Heart right ventricle (tissue), 16 donors: ENCODE measurements at regions not wholly inside any gene's neighbourhood (a gene's known extent, or its start where the extent isn't known, plus 50 kb on each side); places are given as distances from the start of the nearest gene placed in this dataset.
"Not testable (repeated sequence)": the region's sequence is repeated elsewhere in the genome, so short reads cannot be mapped to it uniquely, and the experiment has no call there.

Experiments used
- ATAC-seq, 8 donors: fragments of 200-7000 bp; cut with Tn5 transposase; one replicate each; pipeline ENCODE4 v1.9.1; 2020; ENCODE audit warnings: mild to moderate bottlenecking in 8 of 8, moderate library complexity in 8 of 8, moderate number of reproducible peaks in 1 of 8
- DNase-seq, 2 donors: peaks; one replicate each; pipeline ENCODE4 v3.0.0-alpha.2; 2020
- H3K27ac ChIP-seq, 10 donors: fragments of 200-600 bp; sonication (generic) in 2 of 10; one replicate each; pipeline versions ENCODE4 v1.5.0 to v1.8.0; 2020 to 2022; ENCODE audit warnings: mild to moderate bottlenecking in 3 of 10
- H3K27me3 ChIP-seq, 7 donors: fragments of 200-600 bp; one replicate each; pipeline ENCODE4 v1.8.0; 2021 to 2022; ENCODE audit warnings: mild to moderate bottlenecking in 2 of 7
- H3K36me3 ChIP-seq, 9 donors: fragments of 200-600 bp; sonication (generic) in 1 of 9; one replicate each; pipeline versions ENCODE4 v1.5.0 to v1.8.0; 2020 to 2022; ENCODE audit warnings: mild to moderate bottlenecking in 2 of 9
- H3K4me1 ChIP-seq, 9 donors: fragments of 200-600 bp; sonication (generic) in 1 of 9; one replicate each; pipeline versions ENCODE4 v1.5.0 to v1.8.0; 2020 to 2022; ENCODE audit warnings: mild to moderate bottlenecking in 4 of 9
- H3K4me3 ChIP-seq, 10 donors: fragments of 200-600 bp; sonication (generic) in 2 of 10; one replicate each; pipeline versions ENCODE4 v1.5.0 to v1.8.0; 2020 to 2022; ENCODE audit warnings: mild to moderate bottlenecking in 7 of 10, moderate library complexity in 2 of 10
- H3K9me3 ChIP-seq, 11 donors: fragments of 200-600 bp in 10 of 11; sonication (generic) in 2 of 11; one replicate each; pipeline versions ENCODE4 v1.5.0 to v1.8.0; 2013 to 2022; ENCODE audit warnings: mild to moderate bottlenecking in 2 of 11, control low read depth in 1 of 11, moderate library complexity in 1 of 11
- CTCF ChIP-seq, 9 donors: fragments of 200-600 bp; sonication (generic) in 2 of 9; IDR thresholded peaks; one replicate each; pipeline versions ENCODE4 v1.5.0 to v1.8.0; 2021 to 2022; ENCODE audit warnings: antibody characterized with exemption in 9 of 9, mild to moderate bottlenecking in 5 of 9, moderate library complexity in 1 of 9
- WGBS, 2 donors: extraction: QIAGEN DNeasy Blood & Tissue Kit; methylation state at CpG; one replicate each; pipeline ENCODE4 v1.1.7; 2013; ENCODE audit warnings: inconsistent platforms in 1 of 2; 5-methylcytosine and 5-hydroxymethylcytosine counted together
- intact Hi-C, 10 donors: fragments of 100-400 bp; cut with DNase I; formaldehyde crosslinking; loops; one replicate each; pipeline versions ENCODE4 v1.11.1 to v1.14.2; 2022
- donor health status: Arrhythmogenic right ventricular cardiomyopathy.
- donor health status: ischemic (EF 13 %, LVEDD 7.1; RV severe dilation, severe dysfunction).
- donor health status: healthy with polysubstance abuse.
- donor health status: DM: no; HTN: yes; CAD: no.
- donor health status: DM: no; HTN: no; CAD: no.
- donor health status: ischemic (EF 25% LVEDD 6.9; RV normal size, moderate dysfunction).
- donor health status: ischemic (EF 25% LVEDD 5.7; RV mildly dilated, moderate dysfunction).
- donor health status: healthy.
- donor health status: DM: yes; HTN: yes; CAD: no.
- donor health status: Ischemic cardiomyopathy.
- donor health status: ischemic (EF 35%, LVEDD 5.7; RV mildly dilated, moderate dysfunction).
- donor health status: nonischemic (EF 11% LVEDD 7.7; RV severe dilation, severe dysfunction).
- donor health status: DM: yes; HTN: yes; CAD: no.
- donor health status: PGD.
- donor health status: ischemic (EF 29% LVEDD 5.4; RV normal size, mild dysfunction).
- donor health status: nonischemic (EF 23%, LVEDD 6.1; RV moderate dilation, normal function).

GRCh38 chr13:99756281-99756680 lies 215.3 kb downstream of the ZIC5 start:
- H3K36me3 ChIP-seq, result no peaks in the 10 kb centered on the region
- no peaks in the 10 kb centered on the region for H3K4me1 ChIP-seq
- no peaks in the 10 kb centered on the region for H3K27me3 ChIP-seq
- 95 to 98% methylated on average over 2 of the region's 2 CpGs for WGBS, 2 donors
- H3K4me3 ChIP-seq, result no peak overlapping the region
- no peak overlapping the region for H3K27ac ChIP-seq
- DNase-seq (no peak), ATAC-seq (no peak)
- intact Hi-C loops, result no loop called here
- peaks cover 0 to 19% (median 9%) of the 10 kb centered on the region in 11 donors for H3K9me3 ChIP-seq
- TF ChIP-seq CTCF (IDR thresholded peaks at IDR 0.05), result no peak

GRCh38 chr13:99754750-99755149 lies 216.8 kb downstream of the ZIC5 start:
- H3K4me1 ChIP-seq, DNase-seq, ATAC-seq, H3K36me3 ChIP-seq, H3K27me3 ChIP-seq, intact Hi-C loops, H3K4me3 ChIP-seq, H3K27ac ChIP-seq, H3K9me3 ChIP-seq: not testable (repeated sequence)
- WGBS, 2 donors, result 91 to 97% methylated on average over 18 of the region's 18 CpGs

- intact Hi-C loops, result no loop called here
- ATAC-seq (no peak), DNase-seq (no peak)
- WGBS, 2 donors, result 88% methylated on average over 2 of the region's 2 CpGs
- H3K36me3 ChIP-seq, result no peaks in the 10 kb centered on the region
- no peaks in the 10 kb centered on the region for H3K4me1 ChIP-seq
- TF ChIP-seq CTCF (IDR thresholded peaks at IDR 0.05), result no peak
- no peaks in the 10 kb centered on the region for H3K27me3 ChIP-seq
- H3K9me3 ChIP-seq, result peaks cover 0 to 6% (median 0%) of the 10 kb centered on the region in 11 donors
- H3K27ac ChIP-seq, result no peak overlapping the region
- no peak overlapping the region for H3K4me3 ChIP-seq
Observed at GRCh38 chr13:99752373-99752772, 219.2 kb downstream of the ZIC5 start.

- peak in 1 of 8 donors; percentile 35 for ATAC-seq
Observed at GRCh38 chr13:99751517-99752199, 219.9 kb downstream of the ZIC5 start.

More at GRCh38 chr13:99751517-99752199, 219.9 kb downstream of the ZIC5 start:
- DNase-seq, result no peak
- no peaks in the 10 kb centered on the region for H3K27me3 ChIP-seq
- H3K36me3 ChIP-seq, result no peaks in the 10 kb centered on the region
- H3K4me3 ChIP-seq, result no peak overlapping the region
- H3K4me1 ChIP-seq, result no peaks in the 10 kb centered on the region
- no peak for TF ChIP-seq CTCF (IDR thresholded peaks at IDR 0.05)
- H3K27ac ChIP-seq, result no peak overlapping the region
- intact Hi-C loops, result no loop called here
- 84 to 88% methylated on average over 10 of the region's 10 CpGs for WGBS, 2 donors
- H3K9me3 ChIP-seq, result peaks cover 0 to 6% (median 0%) of the 10 kb centered on the region in 11 donors
